ENCODE measurements at regions not wholly inside any gene's neighbourhood (a gene's known extent, or its start where the extent isn't known, plus 50 kb on each side); places are given as distances from the start of the nearest gene placed in this dataset.

- TF ChIP-seq CTCF (IDR thresholded peaks at IDR 0.05) (no peak), ZFX (IDR thresholded peaks at IDR 0.05; ENCODE audit: borderline replicate concordance) (no peak)
Measured at GRCh38 chr6:165978476-165978875, 189.2 kb downstream of the TBXT start.
